ENCODE measurements at regions not wholly inside any gene's neighbourhood (a gene's known extent, or its start where the extent isn't known, plus 50 kb on each side); places are given as distances from the start of the nearest gene placed in this dataset.

GRCh38 chr3:157602424-157602823, 99.2 kb upstream of the VEPH1 start:
- H4K91ac ChIP-seq (ENCODE audit: low read length): no peak overlapping the region
- no peak overlapping the region for H3K4me2 ChIP-seq (ENCODE audit: low read length, poor library complexity, severe bottlenecking)
- no peak overlapping the region for H2BK15ac ChIP-seq (ENCODE audit: low read depth, poor library complexity, severe bottlenecking)
- H2BK5ac ChIP-seq (ENCODE audit: low read depth, low read length, poor library complexity, severe bottlenecking): no peak overlapping the region
- H3K79me1 ChIP-seq (replicated peaks; ENCODE audit: low read length, poor library complexity, severe bottlenecking): no peaks in the 10 kb centered on the region
- no peak overlapping the region for H4K8ac ChIP-seq (ENCODE audit: low read length)
- no peak overlapping the region for H3K4me3 ChIP-seq (ENCODE audit: insufficient read depth in 1 of 2, low read depth in 1 of 2, low read length in 2 of 2)
- no peak overlapping the region for H3K18ac ChIP-seq (ENCODE audit: low read depth in 1 of 2, low read length in 2 of 2)
- no peaks in the 10 kb centered on the region for H3K4me1 ChIP-seq (ENCODE audit: control insufficient read depth, insufficient read depth, low read depth, low read length)
- no peaks in the 10 kb centered on the region for H3K27me3 ChIP-seq (ENCODE audit: control insufficient read depth in 1 of 2, insufficient read depth in 1 of 2, low read length in 2 of 2)
- WGBS: 79% methylated on average over 1 of the region's 1 CpG
- H3K36me3 ChIP-seq (ENCODE audit: control insufficient read depth in 1 of 2, insufficient read depth in 2 of 2, low read depth in 1 of 2, low read length in 2 of 2): no peaks in the 10 kb centered on the region
- no peak overlapping the region for H2BK120ac ChIP-seq (ENCODE audit: low read depth, low read length)
- H3K23ac ChIP-seq (ENCODE audit: low read length in 2 of 2): no peak overlapping the region
- H2AFZ ChIP-seq (ENCODE audit: low read depth, low read length): no peak overlapping the region
- no peak overlapping the region for H3K27ac ChIP-seq (ENCODE audit: low read length, poor library complexity, severe bottlenecking)
- no peak overlapping the region for H2AK5ac ChIP-seq (ENCODE audit: low read length, severe bottlenecking)
- no peak overlapping the region for H3K14ac ChIP-seq (ENCODE audit: low read length in 2 of 2)
- no peak overlapping the region for H3K9ac ChIP-seq (ENCODE audit: low read length)
- H3K4ac ChIP-seq (ENCODE audit: low read depth in 1 of 2, low read length in 2 of 2): no peak overlapping the region
- H2BK12ac ChIP-seq (ENCODE audit: low read length in 2 of 2): no peak overlapping the region
- H3K9me3 ChIP-seq (ENCODE audit: control insufficient read depth, low read length): no peaks in the 10 kb centered on the region
- no peak for DNase-seq

GRCh38 chr3:157595259-157595658, 92.0 kb upstream of the VEPH1 start:
- Histone ChIP-seq H3K79me1 (replicated peaks; ENCODE audit: low read length, poor library complexity, severe bottlenecking) (no peaks in the 10 kb centered on the region), H3K4me2 (ENCODE audit: low read length, poor library complexity, severe bottlenecking) (no peak overlapping the region), H2BK12ac (ENCODE audit: low read length in 2 of 2) (no peak overlapping the region), H4K8ac (ENCODE audit: low read length) (no peak overlapping the region), H3K9ac (ENCODE audit: low read length) (no peak overlapping the region), H3K36me3 (ENCODE audit: control insufficient read depth in 1 of 2, insufficient read depth in 2 of 2, low read depth in 1 of 2, low read length in 2 of 2) (no peaks in the 10 kb centered on the region), H3K14ac (ENCODE audit: low read length in 2 of 2) (no peak overlapping the region), H3K4ac (ENCODE audit: low read depth in 1 of 2, low read length in 2 of 2) (no peak overlapping the region), H2AFZ (ENCODE audit: low read depth, low read length) (no peak overlapping the region), H2BK5ac (ENCODE audit: low read depth, low read length, poor library complexity, severe bottlenecking) (no peak overlapping the region), H3K23ac (ENCODE audit: low read length in 2 of 2) (no peak overlapping the region), H2BK120ac (ENCODE audit: low read depth, low read length) (no peak overlapping the region), H3K4me3 (ENCODE audit: insufficient read depth in 1 of 2, low read depth in 1 of 2, low read length in 2 of 2) (no peak overlapping the region), H3K27me3 (ENCODE audit: control insufficient read depth in 1 of 2, insufficient read depth in 1 of 2, low read length in 2 of 2) (no peaks in the 10 kb centered on the region), H3K4me1 (ENCODE audit: control insufficient read depth, insufficient read depth, low read depth, low read length) (no peaks in the 10 kb centered on the region), H2AK5ac (ENCODE audit: low read length, severe bottlenecking) (no peak overlapping the region), H4K91ac (ENCODE audit: low read length) (no peak overlapping the region), H2BK15ac (ENCODE audit: low read depth, poor library complexity, severe bottlenecking) (no peak overlapping the region), H3K9me3 (ENCODE audit: control insufficient read depth, low read length) (no peaks in the 10 kb centered on the region), H3K18ac (ENCODE audit: low read depth in 1 of 2, low read length in 2 of 2) (no peak overlapping the region), H3K27ac (ENCODE audit: low read length, poor library complexity, severe bottlenecking) (no peak overlapping the region)
- WGBS: 62% methylated on average over 5 of the region's 5 CpGs
- DNase-seq: no peak

DNA sequence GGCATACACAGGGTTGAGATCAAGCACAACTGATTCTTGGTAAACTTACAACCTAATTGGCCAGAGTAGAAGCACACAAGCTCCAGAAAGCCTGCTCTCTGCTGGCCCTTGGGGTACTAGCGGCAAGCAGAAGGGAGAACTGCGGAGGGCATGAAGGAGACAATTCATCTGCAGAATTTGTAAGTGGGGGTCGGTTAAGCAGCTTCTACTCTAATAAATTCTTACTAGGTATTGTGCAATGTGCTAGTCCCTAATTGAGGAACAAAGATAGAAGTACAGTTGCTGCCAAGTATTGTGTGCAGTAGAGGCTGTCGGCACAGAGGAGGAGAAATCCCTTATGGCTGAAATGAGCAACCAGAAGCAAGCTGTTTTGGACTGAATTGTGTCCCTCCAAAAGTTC, 91.2 kb upstream of the VEPH1 start:
- no peak overlapping the region for H4K91ac ChIP-seq (ENCODE audit: low read length)
- H3K27me3 ChIP-seq (ENCODE audit: control insufficient read depth in 1 of 2, insufficient read depth in 1 of 2, low read length in 2 of 2): no peaks in the 10 kb centered on the region
- H2BK15ac ChIP-seq (ENCODE audit: low read depth, poor library complexity, severe bottlenecking): no peak overlapping the region
- no peak overlapping the region for H4K8ac ChIP-seq (ENCODE audit: low read length)
- no peak overlapping the region for H3K23ac ChIP-seq (ENCODE audit: low read length in 2 of 2)
- H2BK12ac ChIP-seq (ENCODE audit: low read length in 2 of 2): no peak overlapping the region
- H3K27ac ChIP-seq (ENCODE audit: low read length, poor library complexity, severe bottlenecking): no peak overlapping the region
- H2AFZ ChIP-seq (ENCODE audit: low read depth, low read length): no peak overlapping the region
- no peak overlapping the region for H3K4me3 ChIP-seq (ENCODE audit: insufficient read depth in 1 of 2, low read depth in 1 of 2, low read length in 2 of 2)
- no peaks in the 10 kb centered on the region for H3K4me1 ChIP-seq (ENCODE audit: control insufficient read depth, insufficient read depth, low read depth, low read length)
- no peak for DNase-seq
- H3K79me1 ChIP-seq (replicated peaks; ENCODE audit: low read length, poor library complexity, severe bottlenecking): no peaks in the 10 kb centered on the region
- no peak overlapping the region for H3K14ac ChIP-seq (ENCODE audit: low read length in 2 of 2)
- H3K4ac ChIP-seq (ENCODE audit: low read depth in 1 of 2, low read length in 2 of 2): no peak overlapping the region
- H3K9me3 ChIP-seq (ENCODE audit: control insufficient read depth, low read length): no peaks in the 10 kb centered on the region
- H3K36me3 ChIP-seq (ENCODE audit: control insufficient read depth in 1 of 2, insufficient read depth in 2 of 2, low read depth in 1 of 2, low read length in 2 of 2): no peaks in the 10 kb centered on the region
- no peak overlapping the region for H2AK5ac ChIP-seq (ENCODE audit: low read length, severe bottlenecking)
- WGBS: 73% methylated on average over 4 of the region's 4 CpGs
- no peak overlapping the region for H3K4me2 ChIP-seq (ENCODE audit: low read length, poor library complexity, severe bottlenecking)
- H2BK5ac ChIP-seq (ENCODE audit: low read depth, low read length, poor library complexity, severe bottlenecking): no peak overlapping the region
- no peak overlapping the region for H3K9ac ChIP-seq (ENCODE audit: low read length)
- no peak overlapping the region for H2BK120ac ChIP-seq (ENCODE audit: low read depth, low read length)
- no peak overlapping the region for H3K18ac ChIP-seq (ENCODE audit: low read depth in 1 of 2, low read length in 2 of 2)

GRCh38 chr3:157592769-157593168, 89.6 kb upstream of the VEPH1 start:
- H3K18ac ChIP-seq (ENCODE audit: low read depth in 1 of 2, low read length in 2 of 2): no peak overlapping the region

More at GRCh38 chr3:157592769-157593168, 89.6 kb upstream of the VEPH1 start:
- no peak overlapping the region for H3K4me2 ChIP-seq (ENCODE audit: low read length, poor library complexity, severe bottlenecking)
- H3K4me3 ChIP-seq (ENCODE audit: insufficient read depth in 1 of 2, low read depth in 1 of 2, low read length in 2 of 2): no peak overlapping the region
- H2BK12ac ChIP-seq (ENCODE audit: low read length in 2 of 2): no peak overlapping the region
- H3K9me3 ChIP-seq (ENCODE audit: control insufficient read depth, low read length): no peaks in the 10 kb centered on the region
- no peak overlapping the region for H2BK15ac ChIP-seq (ENCODE audit: low read depth, poor library complexity, severe bottlenecking)
- H3K27me3 ChIP-seq (ENCODE audit: control insufficient read depth in 1 of 2, insufficient read depth in 1 of 2, low read length in 2 of 2): no peaks in the 10 kb centered on the region
- H2AFZ ChIP-seq (ENCODE audit: low read depth, low read length): no peak overlapping the region
- H3K4me1 ChIP-seq (ENCODE audit: control insufficient read depth, insufficient read depth, low read depth, low read length): no peaks in the 10 kb centered on the region
- no peak overlapping the region for H2BK120ac ChIP-seq (ENCODE audit: low read depth, low read length)
- no peak overlapping the region for H3K23ac ChIP-seq (ENCODE audit: low read length in 2 of 2)
- no peak for DNase-seq
- no peaks in the 10 kb centered on the region for H3K36me3 ChIP-seq (ENCODE audit: control insufficient read depth in 1 of 2, insufficient read depth in 2 of 2, low read depth in 1 of 2, low read length in 2 of 2)
- WGBS: 67% methylated on average over 3 of the region's 6 CpGs
- no peak overlapping the region for H3K4ac ChIP-seq (ENCODE audit: low read depth in 1 of 2, low read length in 2 of 2)
- no peak overlapping the region for H3K9ac ChIP-seq (ENCODE audit: low read length)
- H2AK5ac ChIP-seq (ENCODE audit: low read length, severe bottlenecking): no peak overlapping the region
- no peak overlapping the region for H2BK5ac ChIP-seq (ENCODE audit: low read depth, low read length, poor library complexity, severe bottlenecking)
- H3K27ac ChIP-seq (ENCODE audit: low read length, poor library complexity, severe bottlenecking): no peak overlapping the region
- no peak overlapping the region for H3K14ac ChIP-seq (ENCODE audit: low read length in 2 of 2)
- no peak overlapping the region for H4K91ac ChIP-seq (ENCODE audit: low read length)
- no peak overlapping the region for H4K8ac ChIP-seq (ENCODE audit: low read length)
- H3K79me1 ChIP-seq (replicated peaks; ENCODE audit: low read length, poor library complexity, severe bottlenecking): no peaks in the 10 kb centered on the region

Measured in mesenchymal stem cell (in vitro differentiated cells and primary cell).